ENCODE measurements at regions not wholly inside any gene's neighbourhood (a gene's known extent, or its start where the extent isn't known, plus 50 kb on each side); places are given as distances from the start of the nearest gene placed in this dataset.

DNA sequence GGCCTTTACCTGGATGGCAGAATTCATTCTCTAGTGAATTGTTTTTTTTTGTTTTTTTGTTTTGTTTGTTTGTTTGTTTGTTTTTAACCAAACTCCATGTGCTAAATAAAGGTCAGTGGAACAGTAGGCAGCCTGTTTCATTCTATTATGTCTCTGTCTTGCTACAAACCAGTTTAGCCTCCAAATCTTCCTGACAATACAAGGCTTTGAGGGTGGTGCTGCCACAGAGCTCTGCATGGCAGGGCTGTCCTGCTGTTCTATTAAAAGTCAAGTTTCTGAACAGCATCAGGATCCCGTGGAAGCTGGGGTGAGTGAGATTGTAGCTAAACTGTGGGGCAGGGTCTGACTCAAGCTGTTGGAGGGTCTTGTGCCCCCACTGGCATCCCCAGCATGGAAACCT lies 144.1 kb upstream of the MAST4 start:
- H4K20me1 ChIP-seq (ENCODE audit: insufficient read depth, low read length) = no peaks in the 10 kb centered on the region
- H3K9me3 ChIP-seq (ENCODE audit: low read length) = no peaks in the 10 kb centered on the region
- H3K4me3 ChIP-seq (replicated peaks in 1 of 3; ENCODE audit: insufficient read depth in 1 of 3, low read depth in 2 of 3, low read length in 3 of 3) = no peak overlapping the region
- H3K36me3 ChIP-seq (replicated peaks in 1 of 2; ENCODE audit: control insufficient read depth in 1 of 2, insufficient read depth in 2 of 2, low read length in 2 of 2) = no peaks in the 10 kb centered on the region
- no peak for TF ChIP-seq ZNF468 (CRISPR knock-in tag; IDR thresholded peaks at IDR 0.05)
- no peak for TF ChIP-seq TRAFD1 (CRISPR knock-in tag; IDR thresholded peaks at IDR 0.05; ENCODE audit: borderline replicate concordance)
- TF ChIP-seq SP5 (CRISPR knock-in tag; IDR thresholded peaks at IDR 0.05; ENCODE audit: borderline replicate concordance, low read depth) = no peak
- TF ChIP-seq ETV6 (CRISPR knock-in tag; conservative IDR thresholded peaks at IDR 0.05) = no peak
- no peak for TF ChIP-seq ZNF615 (CRISPR knock-in tag; IDR thresholded peaks at IDR 0.05; ENCODE audit: borderline replicate concordance)
- TF ChIP-seq SMARCC2 (IDR thresholded peaks at IDR 0.05) = no peak
- no peak for TF ChIP-seq ZNF230 (CRISPR knock-in tag; IDR thresholded peaks at IDR 0.05)
- TF ChIP-seq ZNF563 (CRISPR knock-in tag; IDR thresholded peaks at IDR 0.05) = no peak
- no peak for TF ChIP-seq TEAD3 (CRISPR knock-in tag; optimal IDR thresholded peaks at IDR 0.05; ENCODE audit: borderline replicate concordance)
- TF ChIP-seq, protein P1, sequence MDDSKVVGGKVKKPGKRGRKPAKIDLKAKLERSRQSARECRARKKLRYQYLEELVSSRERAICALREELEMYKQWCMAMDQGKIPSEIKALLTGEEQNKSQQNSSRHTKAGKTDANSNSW (CRISPR knock-in tag; IDR thresholded peaks at IDR 0.05; ENCODE audit: borderline replicate concordance) = no peak
- no peak for TF ChIP-seq ZSCAN25 (CRISPR knock-in tag; IDR thresholded peaks at IDR 0.05)
- 0% methylated on average over 1 of the region's 1 CpG for WGBS (ENCODE audit: low lambda C conversion rate)
- FAIRE-seq (no peak), DNase-seq (ENCODE audit: low spot score) (no peak), ATAC-seq (no peak)
- BruUV-seq (replicated peaks) = no TSS peak
- peaks cover 0 to 3% of the 10 kb centered on the region in 2 experiments; a peak in 3 of 5 replicates for H3K27me3 ChIP-seq (ENCODE audit: control insufficient read depth in 1 of 2, insufficient read depth in 2 of 2, low read length in 2 of 2)
- intact Hi-C loops (cut with micrococcal nuclease; ENCODE audit: unreplicated experiment) = no loop called here
- H3K79me2 ChIP-seq (ENCODE audit: insufficient read depth, low read length) = no peaks in the 10 kb centered on the region
- no peak overlapping the region for H3K27ac ChIP-seq (ENCODE audit: extremely low read length, insufficient read depth, low read length)
- in situ Hi-C loops (cut with HindIII; ENCODE audit: extremely low pct_ligation_motif_present, low pct_unique_long_range_greater_than_20kb) = no loop called here
- H3K9ac ChIP-seq (ENCODE audit: insufficient read depth, low read depth, low read length) = no peak overlapping the region
- no peaks in the 10 kb centered on the region for H3K4me1 ChIP-seq (ENCODE audit: insufficient read depth, low read length)
- ChIA-PET CTCF (ENCODE audit: low intra/inter-chr PET ratio, low total read pairs) (no interaction called here), POLR2A (no interaction called here)
- H3K4me2 ChIP-seq (ENCODE audit: low read depth, low read length) = no peak overlapping the region
- no peak overlapping the region for H2AFZ ChIP-seq (ENCODE audit: low read length)
